ENCODE measurements at regions not wholly inside any gene's neighbourhood (a gene's known extent, or its start where the extent isn't known, plus 50 kb on each side); places are given as distances from the start of the nearest gene placed in this dataset.

- ATAC-seq (ENCODE audit: insufficient read depth, low FRiP score) (no peak), DNase-seq (peak; percentile 84 to 94 (median 94))
- TF ChIP-seq CTCF (IDR thresholded peaks at IDR 0.05; ENCODE audit: control extremely low read depth, extremely low read depth), result no peak
- H3K27ac ChIP-seq (ENCODE audit: low read depth in 1 of 2, low read length in 1 of 2), result no peak overlapping the region
- H3K9me3 ChIP-seq (ENCODE audit: control insufficient read depth in 4 of 4, insufficient read depth in 3 of 4, low read length in 3 of 4), result no peaks in the 10 kb centered on the region
- H3K4me1 ChIP-seq (ENCODE audit: control insufficient read depth in 5 of 5, insufficient read depth in 5 of 5, low read length in 5 of 5), result peaks cover 3 to 14% (median 12%) of the 10 kb centered on the region in 5 donors
- no peak overlapping the region for H3K9ac ChIP-seq (ENCODE audit: insufficient read depth in 1 of 2, low read length in 2 of 2)
- H3K36me3 ChIP-seq (ENCODE audit: control insufficient read depth in 4 of 4, insufficient read depth in 4 of 4, low read length in 4 of 4), result no peaks in the 10 kb centered on the region
- WGBS, 2 donors, result 49 to 65% methylated on average over 2 of the region's 2 CpGs
- no peak overlapping the region for H3K4me3 ChIP-seq
- peaks cover 0 to 3% (median 0%) of the 10 kb centered on the region in 3 donors for H3K27me3 ChIP-seq (ENCODE audit: control insufficient read depth in 3 of 3, insufficient read depth in 3 of 3, low read length in 2 of 3)
Measured at GRCh38 chr5:159768243-159768642, 148.0 kb upstream of the ADRA1B start.

GRCh38 chr5:159772698-159773061 is 143.6 kb upstream of the ADRA1B start:
- H3K4me1 ChIP-seq (ENCODE audit: control insufficient read depth in 5 of 5, insufficient read depth in 5 of 5, low read length in 5 of 5), result peaks cover 0 to 18% (median 6%) of the 10 kb centered on the region in 5 donors
- peaks cover 2 to 7% (median 7%) of the 10 kb centered on the region in 3 donors for H3K27me3 ChIP-seq (ENCODE audit: control insufficient read depth in 3 of 3, insufficient read depth in 3 of 3, low read length in 2 of 3)
- no peaks in the 10 kb centered on the region for H3K9me3 ChIP-seq (ENCODE audit: control insufficient read depth in 4 of 4, insufficient read depth in 3 of 4, low read length in 3 of 4)
- peak overlapping the region in 1 of 2 donors; percentile 86 for H3K27ac ChIP-seq (ENCODE audit: low read depth in 1 of 2, low read length in 1 of 2)
- no peaks in the 10 kb centered on the region for H3K36me3 ChIP-seq (ENCODE audit: control insufficient read depth in 4 of 4, insufficient read depth in 4 of 4, low read length in 4 of 4)
- no peak for TF ChIP-seq CTCF (IDR thresholded peaks at IDR 0.05; ENCODE audit: control extremely low read depth, extremely low read depth)
- DNase-seq, result no peak
- H3K9ac ChIP-seq (ENCODE audit: insufficient read depth in 1 of 2, low read length in 2 of 2), result no peak overlapping the region
- no peak for ATAC-seq (ENCODE audit: insufficient read depth, low FRiP score)
- no peak overlapping the region for H3K4me3 ChIP-seq
- 68 to 76% methylated on average over 6 of the region's 6 CpGs for WGBS, 2 donors

GRCh38 chr5:159773062-159773924 is 143.0 kb upstream of the ADRA1B start:
- Histone ChIP-seq H3K4me1 (ENCODE audit: control insufficient read depth in 5 of 5, insufficient read depth in 5 of 5, low read length in 5 of 5) (peaks cover 0 to 12% (median 6%) of the 10 kb centered on the region in 5 donors), H3K36me3 (ENCODE audit: control insufficient read depth in 4 of 4, insufficient read depth in 4 of 4, low read length in 4 of 4) (no peaks in the 10 kb centered on the region), H3K9me3 (ENCODE audit: control insufficient read depth in 4 of 4, insufficient read depth in 3 of 4, low read length in 3 of 4) (no peaks in the 10 kb centered on the region), H3K4me3 (no peak overlapping the region), H3K9ac (ENCODE audit: insufficient read depth in 1 of 2, low read length in 2 of 2) (no peak overlapping the region), H3K27me3 (ENCODE audit: control insufficient read depth in 3 of 3, insufficient read depth in 3 of 3, low read length in 2 of 3) (peaks cover 2 to 7% (median 7%) of the 10 kb centered on the region in 3 donors), H3K27ac (ENCODE audit: low read depth in 1 of 2, low read length in 1 of 2) (peak overlapping the region; percentile 46 to 86)
- DNase-seq (peak; percentile 56 to 69 (median 59)), ATAC-seq (ENCODE audit: insufficient read depth, low FRiP score) (peak; percentile 89)
- no peak for TF ChIP-seq CTCF (IDR thresholded peaks at IDR 0.05; ENCODE audit: control extremely low read depth, extremely low read depth)
- 2% methylated on average over 66 to 71 of the region's 71 CpGs for WGBS, 2 donors
